CD4-positive, alpha-beta T cell treated with Interleukin-21 for 1 hour (primary cell): ENCODE measurements at regions not wholly inside any gene's neighbourhood (a gene's known extent, or its start where the extent isn't known, plus 50 kb on each side); places are given as distances from the start of the nearest gene placed in this dataset.

Experiments used
- DNase-seq: peaks from one replicate; pipeline ENCODE4 v3.0.0-alpha.2; 2020

DNA sequence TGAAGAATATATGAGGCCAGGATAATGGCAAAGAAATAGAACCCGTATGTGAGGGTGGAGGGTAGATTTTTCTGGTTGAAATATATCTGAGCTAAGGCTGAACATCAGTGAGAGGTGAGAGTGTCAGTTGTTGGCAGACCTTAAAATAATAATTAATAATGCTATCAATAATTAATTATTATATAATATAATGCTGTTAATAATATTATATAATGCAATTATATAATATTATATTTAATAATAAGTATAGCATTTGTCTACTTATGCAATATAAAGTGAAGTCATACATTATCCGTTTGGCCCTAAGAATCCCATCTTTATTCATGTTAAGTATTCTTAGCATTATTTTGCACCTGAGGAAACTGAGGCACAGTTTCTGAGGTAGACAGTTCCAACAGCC lies 269.9 kb upstream of the FZD8 start:
- DNase-seq: no peak

GRCh38 chr10:35911233-35911632 lies 269.1 kb upstream of the FZD8 start:
- no peak for DNase-seq

DNA sequence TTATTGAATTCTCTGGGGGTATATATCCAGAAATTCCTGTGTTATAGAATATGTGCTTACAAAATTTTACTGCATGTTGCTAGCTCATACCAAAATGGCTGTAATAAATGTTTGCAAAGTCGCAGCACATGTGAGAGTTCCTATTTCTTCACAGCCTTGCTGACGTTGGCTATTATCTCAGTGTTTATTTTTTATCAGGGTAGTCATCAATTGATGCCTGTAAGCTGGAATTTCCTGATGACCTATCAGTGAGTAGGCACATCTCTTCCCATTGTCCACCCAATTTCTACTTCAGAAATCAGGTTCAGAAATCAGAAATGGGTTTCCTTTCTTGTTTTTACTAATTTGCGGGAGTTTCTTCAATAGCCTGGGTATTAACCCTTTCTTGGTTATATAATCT lies 268.1 kb upstream of the FZD8 start:
- no peak for DNase-seq

GRCh38 chr10:35909121-35909720 lies 267.1 kb upstream of the FZD8 start:
- DNase-seq: no peak

DNA sequence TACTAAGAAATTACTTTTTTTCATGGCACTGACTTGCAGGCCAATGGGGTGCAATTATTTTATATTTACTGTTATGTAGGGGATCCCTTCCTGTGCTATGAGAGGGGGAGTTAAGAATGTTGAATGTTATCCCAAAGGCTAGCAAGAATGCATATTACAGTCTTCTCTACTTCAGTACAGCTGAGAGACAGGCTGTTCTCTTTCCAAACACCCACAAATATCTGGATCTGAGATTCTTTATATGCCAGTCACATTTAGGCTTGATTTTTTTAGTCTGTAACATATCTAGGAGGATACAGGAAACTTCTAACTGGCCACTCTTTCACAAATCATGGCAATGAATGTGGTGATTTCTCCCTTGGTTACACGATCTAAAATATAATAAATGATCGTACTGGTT lies 266.4 kb upstream of the FZD8 start:
- no peak for DNase-seq

DNA sequence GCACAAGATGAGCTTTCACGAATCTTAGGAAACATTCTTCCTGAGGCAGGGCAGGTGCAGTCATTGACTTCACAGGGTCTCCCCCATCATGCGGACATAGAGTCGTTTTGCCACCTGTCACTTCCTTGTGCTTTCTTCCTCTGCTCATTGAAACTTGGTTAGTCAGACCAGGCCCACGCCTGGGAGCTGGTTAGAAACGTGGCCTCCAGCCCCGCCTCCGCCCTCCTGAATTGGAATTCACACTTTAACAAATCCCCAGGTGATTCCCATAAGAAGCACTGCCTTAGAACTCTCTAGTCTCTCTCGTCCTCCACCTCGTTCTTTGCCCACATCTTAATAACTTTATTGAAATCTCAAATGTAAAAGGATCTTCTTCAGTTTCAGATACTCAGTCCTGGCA lies 265.5 kb upstream of the FZD8 start:
- DNase-seq: no peak

- no peak for DNase-seq
Observed at GRCh38 chr10:35906155-35906554, 264.1 kb upstream of the FZD8 start.

DNA sequence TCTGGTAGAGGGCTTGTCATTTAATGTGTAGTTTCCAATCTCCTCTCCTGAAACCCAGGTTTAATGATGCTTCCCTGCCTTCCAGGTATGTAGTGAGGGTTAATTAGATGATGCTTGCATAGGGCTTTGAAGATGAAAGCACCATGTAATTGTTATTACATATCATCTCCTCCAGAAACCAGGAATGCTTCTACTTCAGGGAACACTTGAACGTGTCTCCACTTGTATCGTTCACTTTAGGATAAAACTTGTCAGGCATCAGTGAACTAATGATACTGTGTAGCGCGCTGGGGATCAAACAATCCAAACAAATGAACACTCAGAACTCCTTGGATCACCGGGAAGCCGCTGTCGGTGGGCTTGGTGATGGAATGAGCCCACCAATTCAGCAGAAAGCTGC lies 260.9 kb upstream of the FZD8 start:
- no peak for DNase-seq

- no peak for DNase-seq
Observed at GRCh38 chr10:35898716-35899440, 256.8 kb upstream of the FZD8 start.

GRCh38 chr10:35896001-35896400 lies 253.9 kb upstream of the FZD8 start:
- DNase-seq: no peak

- DNase-seq: no peak
Observed at GRCh38 chr10:35895331-35895730, 253.2 kb upstream of the FZD8 start.

- no peak for DNase-seq
Observed at GRCh38 chr10:35892526-35892925, 250.4 kb upstream of the FZD8 start.

DNA sequence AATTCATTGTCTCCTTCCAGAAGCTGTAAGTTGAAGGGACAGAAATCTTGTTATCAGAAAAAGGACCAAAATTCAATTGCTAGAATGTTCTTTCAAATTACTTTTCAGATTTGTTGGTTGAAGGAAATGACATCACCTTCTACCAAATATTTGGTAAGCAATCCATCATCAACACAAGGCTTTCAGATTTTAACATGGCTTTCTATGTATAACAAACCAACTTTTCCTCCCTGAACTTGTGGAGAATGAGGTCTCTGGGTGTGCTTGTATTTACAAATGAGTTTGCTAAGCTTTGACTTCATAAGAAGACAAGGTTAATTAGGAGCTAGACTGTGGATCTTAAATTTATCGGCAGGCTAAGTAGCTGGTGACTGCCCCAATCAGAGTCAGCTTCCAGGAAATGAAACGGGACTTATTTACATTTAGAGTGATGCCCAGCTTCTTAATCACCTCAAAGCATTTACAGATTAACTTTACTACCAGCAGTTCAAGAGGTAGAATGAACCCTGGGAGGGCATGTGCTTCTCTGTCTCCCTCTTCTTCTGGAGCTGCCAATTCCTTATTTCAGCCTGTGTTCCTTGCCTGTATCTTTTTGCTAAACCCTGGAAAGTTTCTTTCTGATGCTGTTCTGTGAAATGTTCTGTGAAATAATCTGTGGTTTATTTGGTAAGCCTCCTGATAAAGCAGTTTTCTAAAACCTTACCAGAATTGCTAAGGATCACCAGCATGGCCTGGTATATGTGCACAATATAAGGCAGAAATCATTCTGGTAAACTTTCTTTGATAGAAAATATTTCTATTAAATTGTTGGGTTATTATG lies 248.8 kb upstream of the FZD8 start:
- DNase-seq: no peak

- DNase-seq: no peak
Observed at GRCh38 chr10:35889971-35890675, 248.0 kb upstream of the FZD8 start.

DNA sequence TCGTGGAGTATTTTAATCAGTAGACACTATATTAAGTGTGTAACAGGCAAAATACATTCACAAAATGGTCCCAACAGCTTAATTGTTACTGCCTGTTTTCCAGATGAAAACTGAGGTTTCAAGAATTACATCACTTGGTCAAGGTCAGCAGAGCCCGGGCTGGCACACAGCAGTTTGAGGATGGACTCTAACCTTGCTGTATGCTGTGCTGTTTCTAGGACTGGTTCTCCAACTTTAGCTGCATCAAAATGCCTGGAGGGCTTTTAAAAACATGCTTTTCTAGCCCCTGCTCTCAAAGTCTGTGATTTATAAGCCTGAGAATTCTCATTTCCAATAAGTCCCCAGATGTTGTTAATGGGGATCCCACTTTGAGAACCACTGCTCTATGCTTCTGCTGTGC lies 247.1 kb upstream of the FZD8 start:
- DNase-seq: no peak

DNA sequence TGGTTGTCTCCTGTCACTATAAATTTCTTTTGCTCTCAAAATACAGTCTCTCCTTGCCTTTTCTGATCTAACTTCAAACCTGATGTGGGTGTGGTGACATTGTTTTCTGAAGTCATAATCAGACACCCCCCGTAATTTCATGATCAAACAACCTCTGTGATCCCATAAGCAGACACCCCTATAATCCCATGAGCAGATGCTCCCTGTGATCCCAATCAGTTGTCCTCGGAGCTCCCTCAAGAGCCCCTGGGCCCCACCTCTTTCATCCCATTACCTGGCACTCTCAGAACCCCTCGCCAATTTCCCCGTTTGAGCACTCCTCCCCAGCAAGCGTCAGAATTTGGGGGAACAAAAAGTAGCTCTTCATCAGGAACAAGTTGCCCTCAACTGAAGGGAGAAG lies 246.3 kb upstream of the FZD8 start:
- DNase-seq: no peak

GRCh38 chr10:35887685-35888084 lies 245.6 kb upstream of the FZD8 start:
- no peak for DNase-seq

DNA sequence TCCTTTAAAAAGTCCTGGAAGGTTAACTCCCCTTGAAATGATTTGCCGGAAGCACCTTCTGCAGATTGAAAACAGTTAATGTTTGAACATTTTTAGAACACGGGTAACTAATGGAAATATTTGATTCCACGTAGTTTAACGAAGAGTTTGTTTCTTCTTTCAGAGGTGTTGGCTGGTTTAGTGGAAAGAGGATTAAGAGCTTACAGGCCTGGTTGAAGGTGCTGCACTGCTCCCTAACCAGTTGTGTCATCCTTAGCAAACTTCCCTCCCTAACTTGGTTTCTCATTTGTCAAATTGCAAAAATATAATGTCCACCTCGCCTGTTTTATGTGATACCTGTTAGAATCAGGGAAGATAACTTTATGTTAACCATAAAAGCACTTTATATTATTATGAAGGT lies 243.0 kb upstream of the FZD8 start:
- no peak for DNase-seq

DNA sequence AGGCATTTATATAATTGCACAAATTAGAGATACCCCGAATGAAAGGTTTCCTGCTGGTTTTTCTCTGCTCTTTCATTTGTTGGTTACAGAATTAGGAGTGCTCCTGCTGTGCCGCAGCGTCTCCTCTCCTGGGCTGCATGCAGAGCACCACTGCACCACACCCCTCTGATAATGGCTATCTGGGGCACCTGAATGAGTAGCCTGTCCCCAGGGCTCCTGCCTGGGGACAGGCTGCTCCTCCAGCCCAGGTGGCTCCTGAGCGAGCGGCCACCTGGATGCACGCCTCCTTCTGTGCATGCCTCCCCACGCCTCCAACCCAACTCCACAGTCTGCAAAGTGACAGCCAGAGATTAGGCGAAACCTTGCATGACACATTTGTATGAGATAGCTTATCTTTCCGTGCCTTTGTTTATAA lies 242.6 kb upstream of the FZD8 start:
- DNase-seq: no peak

- DNase-seq: no peak
Observed at GRCh38 chr10:35882422-35883150, 240.5 kb upstream of the FZD8 start.

DNA sequence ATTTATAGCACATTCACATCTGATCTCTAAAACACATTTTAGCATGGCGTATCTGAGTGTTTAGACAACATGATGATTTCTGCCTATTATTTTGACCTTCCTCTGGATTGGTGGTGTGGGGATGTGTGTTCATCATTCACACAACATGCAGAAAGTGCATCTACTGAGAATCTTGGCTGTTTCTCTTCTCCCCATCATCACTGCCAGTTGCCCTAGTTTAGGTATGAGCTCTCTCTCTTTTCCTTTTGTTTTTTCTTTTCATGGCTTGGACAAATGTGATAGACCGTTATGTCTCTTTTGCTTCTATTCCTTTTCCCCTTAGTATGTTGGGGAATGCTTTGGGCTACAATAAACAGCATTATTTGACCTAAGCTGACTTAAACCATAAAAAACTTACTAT lies 239.2 kb upstream of the FZD8 start:
- no peak for DNase-seq

GRCh38 chr10:35876248-35876647 lies 234.2 kb upstream of the FZD8 start:
- DNase-seq: no peak
